Mesenchymal stem cell (in vitro differentiated cells and primary cell): ENCODE measurements at regions not wholly inside any gene's neighbourhood (a gene's known extent, or its start where the extent isn't known, plus 50 kb on each side); places are given as distances from the start of the nearest gene placed in this dataset.
A peak's percentile ranks its signal among the peaks of the same experiment; 100 is the strongest.

ENCODE experiments used
- DNase-seq: peaks from one replicate; pipeline ENCODE4 v3.0.0-alpha.2; 2013
- H2AFZ ChIP-seq: one replicate; pipeline ENCODE4 v1.6.1; 2013; ENCODE audit warnings: low read depth, mild to moderate bottlenecking, control low read depth, inconsistent platforms, low read length, moderate library complexity
- H2AK5ac ChIP-seq: 2 replicates; pipeline ENCODE4 v1.6.1; 2013; ENCODE audit warnings: low read length, moderate library complexity, mild to moderate bottlenecking, inconsistent platforms; ENCODE audit not compliant: severe bottlenecking
- H2BK120ac ChIP-seq: one replicate; pipeline ENCODE4 v1.6.1; 2013; ENCODE audit warnings: low read depth, mild to moderate bottlenecking, inconsistent platforms, low read length, moderate library complexity
- H2BK12ac ChIP-seq, 2 experiments: one replicate each; pipeline ENCODE4 v1.6.1; 2013; ENCODE audit warnings: inconsistent platforms in 2 of 2, low read length in 2 of 2, mild to moderate bottlenecking in 2 of 2, moderate library complexity in 2 of 2, control low read depth in 1 of 2
- H2BK15ac ChIP-seq: one replicate; pipeline ENCODE4 v1.6.1; 2013; ENCODE audit warnings: mild to moderate bottlenecking, low read depth, inconsistent platforms; ENCODE audit not compliant: poor library complexity, severe bottlenecking
- H2BK5ac ChIP-seq: 2 replicates; pipeline ENCODE4 v1.6.1; 2013; ENCODE audit warnings: low read depth, mild to moderate bottlenecking, low read length, control low read depth, inconsistent platforms; ENCODE audit not compliant: poor library complexity, severe bottlenecking
- H3K14ac ChIP-seq, 2 experiments: one replicate each; pipeline ENCODE4 v1.6.1; 2013; ENCODE audit warnings: inconsistent platforms in 2 of 2, low read length in 2 of 2, control low read depth in 1 of 2, mild to moderate bottlenecking in 1 of 2, moderate library complexity in 1 of 2
- H3K18ac ChIP-seq, 2 experiments: one replicate each; pipeline ENCODE4 v1.6.1; 2013; ENCODE audit warnings: inconsistent platforms in 2 of 2, low read length in 2 of 2, control low read depth in 1 of 2, low read depth in 1 of 2, mild to moderate bottlenecking in 1 of 2
- H3K23ac ChIP-seq, 2 experiments: one replicate each; pipeline ENCODE4 v1.6.1; 2013; ENCODE audit warnings: inconsistent platforms in 2 of 2, low read length in 2 of 2, mild to moderate bottlenecking in 2 of 2, moderate library complexity in 2 of 2, control low read depth in 1 of 2
- H3K27ac ChIP-seq: 2 replicates; pipeline ENCODE4 v1.5.1; 2013; ENCODE audit warnings: mild to moderate bottlenecking, moderate library complexity, low read length, control low read depth, inconsistent platforms; ENCODE audit not compliant: poor library complexity, severe bottlenecking
- H3K27me3 ChIP-seq, 2 experiments: 2 replicates each; pipeline versions ENCODE4 v1.6.1 to v1.7.0; 2013; ENCODE audit warnings: low read length in 2 of 2, mild to moderate bottlenecking in 2 of 2, moderate library complexity in 2 of 2, control low read depth in 1 of 2, inconsistent platforms in 1 of 2; ENCODE audit not compliant: control insufficient read depth in 1 of 2, insufficient read depth in 1 of 2
- H3K36me3 ChIP-seq, 2 experiments: 2 replicates each; pipeline versions ENCODE4 v1.6.1 to v1.7.0; 2013; ENCODE audit warnings: low read length in 2 of 2, control low read depth in 1 of 2, inconsistent platforms in 1 of 2, low read depth in 1 of 2, mild to moderate bottlenecking in 1 of 2; ENCODE audit not compliant: insufficient read depth in 2 of 2, control insufficient read depth in 1 of 2
- H3K4ac ChIP-seq, 2 experiments: one replicate each; pipeline ENCODE4 v1.6.1; 2013; ENCODE audit warnings: inconsistent platforms in 2 of 2, low read length in 2 of 2, mild to moderate bottlenecking in 2 of 2, moderate library complexity in 2 of 2, control low read depth in 1 of 2, low read depth in 1 of 2
- H3K4me1 ChIP-seq: 2 replicates; pipeline ENCODE4 v1.6.1; 2013; ENCODE audit warnings: low read depth, low read length, control low read depth; ENCODE audit not compliant: control insufficient read depth, insufficient read depth
- H3K4me2 ChIP-seq: 2 replicates; pipeline ENCODE4 v1.6.1; 2013; ENCODE audit warnings: low read length, mild to moderate bottlenecking, inconsistent platforms; ENCODE audit not compliant: poor library complexity, severe bottlenecking
- H3K4me3 ChIP-seq, 2 experiments: 2 replicates each; pipeline versions ENCODE4 v1.5.1 to v1.7.0; 2013; ENCODE audit warnings: low read length in 2 of 2, mild to moderate bottlenecking in 2 of 2, control low read depth in 1 of 2, low read depth in 1 of 2; ENCODE audit not compliant: insufficient read depth in 1 of 2
- H3K79me1 ChIP-seq: replicated peaks from 2 replicates; pipeline ENCODE4 v1.6.1; 2013; ENCODE audit warnings: mild to moderate bottlenecking, control low read depth, low read length, inconsistent platforms; ENCODE audit not compliant: poor library complexity, severe bottlenecking
- H3K9ac ChIP-seq: 2 replicates; pipeline ENCODE4 v1.7.0; 2013; ENCODE audit warnings: mild to moderate bottlenecking, low read length, moderate library complexity
- H3K9me3 ChIP-seq: 2 replicates; pipeline ENCODE4 v1.7.0; 2013; ENCODE audit warnings: mild to moderate bottlenecking, low read length; ENCODE audit not compliant: control insufficient read depth
- H4K8ac ChIP-seq: one replicate; pipeline ENCODE4 v1.6.1; 2013; ENCODE audit warnings: inconsistent platforms, mild to moderate bottlenecking, low read length, moderate library complexity
- H4K91ac ChIP-seq: one replicate; pipeline ENCODE4 v1.6.1; 2013; ENCODE audit warnings: mild to moderate bottlenecking, low read length, inconsistent platforms
- WGBS: methylation state at CpG from one replicate; pipeline ENCODE4 v1.1.7; 2013; ENCODE audit warnings: mixed read lengths; 5-methylcytosine and 5-hydroxymethylcytosine counted together

DNA sequence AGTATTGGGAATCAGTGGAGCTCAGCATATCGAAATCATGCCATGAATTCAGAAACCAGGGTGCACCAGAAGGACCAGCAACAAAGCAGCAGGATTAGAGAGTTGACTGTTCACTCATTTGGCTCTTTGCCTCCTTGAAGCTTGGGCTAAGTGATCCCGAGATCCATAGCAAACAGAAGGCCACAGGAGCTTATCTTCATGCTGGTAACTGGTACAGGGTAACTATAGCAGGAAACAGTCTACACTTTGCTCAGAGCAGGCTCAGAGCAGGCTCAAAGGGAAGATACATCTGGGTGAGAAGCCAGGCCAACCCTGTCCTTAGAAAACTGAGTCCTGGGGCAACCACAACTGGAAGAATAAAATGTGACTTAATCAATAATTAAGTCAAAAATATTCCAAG is 111.1 kb downstream of the GRIN2B start:
- Histone ChIP-seq H3K4me3 (no peak overlapping the region), H3K36me3 (no peaks in the 10 kb centered on the region), H2AK5ac (no peak overlapping the region), H3K79me1 (no peaks in the 10 kb centered on the region), H2BK120ac (no peak overlapping the region), H3K4me1 (no peaks in the 10 kb centered on the region), H4K91ac (no peak overlapping the region), H3K14ac (no peak overlapping the region), H3K18ac (no peak overlapping the region), H2BK5ac (no peak overlapping the region), H3K27ac (no peak overlapping the region), H2AFZ (no peak overlapping the region), H2BK12ac (no peak overlapping the region), H3K23ac (no peak overlapping the region), H3K4ac (no peak overlapping the region), H4K8ac (no peak overlapping the region), H3K9ac (no peak overlapping the region), H2BK15ac (no peak overlapping the region), H3K9me3 (no peaks in the 10 kb centered on the region), H3K4me2 (no peak overlapping the region), H3K27me3 (peaks cover 3 to 4% of the 10 kb centered on the region in 2 experiments)
- WGBS = 52% methylated on average over 2 of the region's 2 CpGs
- DNase-seq = no peak

DNA sequence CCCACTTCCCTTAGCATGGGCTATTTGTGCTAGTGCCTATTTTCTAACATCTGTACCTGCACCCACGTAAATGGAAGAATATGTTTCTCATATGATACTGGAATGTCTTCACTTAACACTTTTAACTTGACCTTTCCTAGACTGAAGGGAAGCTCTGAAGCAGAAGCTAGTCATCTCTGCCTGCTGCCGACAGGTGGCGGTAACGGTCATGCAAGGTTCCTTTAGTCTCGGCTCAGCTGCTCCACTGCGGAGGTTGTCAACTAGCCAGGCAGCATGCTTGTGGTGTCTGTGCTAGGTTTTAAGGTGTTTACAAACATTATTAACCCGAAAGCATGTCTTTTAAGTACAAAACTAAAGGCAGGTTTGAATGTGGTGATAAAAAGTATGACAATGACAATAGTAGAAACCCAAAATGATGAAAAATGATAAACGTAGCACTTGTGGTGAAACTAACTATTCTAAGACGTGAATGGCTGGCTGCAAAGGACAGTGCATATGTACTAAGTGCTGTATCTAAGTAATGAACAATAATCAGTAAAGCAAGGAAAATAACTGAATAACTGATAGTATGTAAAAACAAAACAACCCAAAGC is 117.2 kb downstream of the GRIN2B start:
- Histone ChIP-seq H4K91ac (no peak overlapping the region), H2BK5ac (no peak overlapping the region), H3K36me3 (no peaks in the 10 kb centered on the region), H3K9ac (no peak overlapping the region), H2AK5ac (no peak overlapping the region), H3K79me1 (no peaks in the 10 kb centered on the region), H3K9me3 (no peaks in the 10 kb centered on the region), H2AFZ (no peak overlapping the region), H3K4me3 (no peak overlapping the region), H3K18ac (no peak overlapping the region), H4K8ac (no peak overlapping the region), H3K23ac (no peak overlapping the region), H2BK120ac (no peak overlapping the region), H3K14ac (no peak overlapping the region), H3K4me2 (no peak overlapping the region), H3K27ac (no peak overlapping the region), H2BK12ac (no peak overlapping the region), H3K27me3 (peaks cover 4 to 30% of the 10 kb centered on the region in 2 experiments), H3K4me1 (no peaks in the 10 kb centered on the region), H3K4ac (no peak overlapping the region), H2BK15ac (no peak overlapping the region)
- DNase-seq = peak; percentile 12
- WGBS = 21% methylated on average over 8 of the region's 9 CpGs

DNA sequence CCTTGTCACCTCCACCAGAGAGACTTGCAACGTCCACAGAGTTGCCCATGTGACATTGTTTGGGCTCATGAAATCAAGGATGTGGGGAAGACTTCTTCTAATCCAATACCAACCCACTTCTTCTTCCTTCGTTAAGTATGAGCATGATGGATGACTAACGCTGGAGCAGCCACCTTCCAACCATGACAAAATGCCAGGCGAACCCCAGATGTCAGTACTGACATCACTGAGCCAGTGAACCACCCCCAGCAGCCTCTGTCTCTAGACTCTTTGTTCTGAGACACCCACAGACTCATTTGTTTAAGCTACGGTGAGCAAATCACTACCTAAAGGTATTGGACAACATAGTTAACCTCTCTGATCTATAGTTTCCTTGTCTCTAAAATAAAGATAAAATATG is 123.7 kb downstream of the GRIN2B start:
- Histone ChIP-seq H3K23ac (no peak overlapping the region), H4K8ac (no peak overlapping the region)
- 53% methylated on average over 4 of the region's 5 CpGs for whole genome bisulfite sequencing

DNA sequence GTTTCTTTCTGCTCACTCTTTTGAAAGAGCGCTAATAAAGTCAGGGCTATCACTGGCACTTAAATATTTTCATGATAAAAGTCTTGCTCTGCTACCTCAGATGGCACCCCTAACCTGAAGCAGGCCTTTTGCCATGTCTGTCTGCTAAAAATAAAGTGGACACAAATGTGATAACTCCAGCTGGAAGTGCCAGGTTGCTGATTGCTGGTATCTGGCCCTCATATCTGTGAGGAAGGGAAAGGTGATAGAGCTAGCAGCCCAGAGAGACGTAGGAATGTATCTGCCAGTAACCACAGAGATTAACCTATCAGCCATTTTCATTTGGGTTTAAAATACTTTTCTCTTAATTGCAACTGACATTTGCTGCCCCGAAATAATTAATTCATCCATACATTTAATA is 127.9 kb downstream of the GRIN2B start:
- WGBS = 66% methylated on average over 2 of the region's 3 CpGs
- H3K9ac ChIP-seq = no peak overlapping the region
- no peak overlapping the region for H2BK12ac ChIP-seq

More for the DNA sequence above, 123.7 kb downstream of the GRIN2B start:
- Histone ChIP-seq H3K27me3 (peaks cover 0 to 22% of the 10 kb centered on the region in 2 experiments), H3K79me1 (no peaks in the 10 kb centered on the region), H2BK12ac (no peak overlapping the region), H3K4me3 (no peak overlapping the region), H2BK15ac (no peak overlapping the region), H3K18ac (no peak overlapping the region), H3K4me2 (no peak overlapping the region), H2AK5ac (no peak overlapping the region), H3K9me3 (no peaks in the 10 kb centered on the region), H2BK5ac (no peak overlapping the region), H2BK120ac (no peak overlapping the region), H4K91ac (no peak overlapping the region), H3K36me3 (no peaks in the 10 kb centered on the region), H3K9ac (no peak overlapping the region), H2AFZ (no peak overlapping the region), H3K4ac (no peak overlapping the region), H3K14ac (no peak overlapping the region), H3K27ac (no peak overlapping the region), H3K4me1 (no peaks in the 10 kb centered on the region)
- DNase-seq = no peak

More for the DNA sequence above, 127.9 kb downstream of the GRIN2B start:
- Histone ChIP-seq H3K27ac (no peak overlapping the region), H4K91ac (no peak overlapping the region), H2AK5ac (no peak overlapping the region), H2AFZ (no peak overlapping the region), H3K23ac (no peak overlapping the region), H3K14ac (no peak overlapping the region), H3K4me1 (no peaks in the 10 kb centered on the region), H3K36me3 (no peaks in the 10 kb centered on the region), H3K4me2 (no peak overlapping the region), H2BK15ac (no peak overlapping the region), H3K4ac (no peak overlapping the region), H3K27me3 (peaks cover 0 to 13% of the 10 kb centered on the region in 2 experiments), H2BK5ac (no peak overlapping the region), H3K9me3 (no peaks in the 10 kb centered on the region), H3K4me3 (no peak overlapping the region), H3K79me1 (no peaks in the 10 kb centered on the region), H2BK120ac (no peak overlapping the region), H3K18ac (no peak overlapping the region), H4K8ac (no peak overlapping the region)
- no peak for DNase-seq
